KG1 (cell line): ENCODE measurements at regions not wholly inside any gene's neighbourhood (a gene's known extent, or its start where the extent isn't known, plus 50 kb on each side); places are given as distances from the start of the nearest gene placed in this dataset.
"Not testable (repeated sequence)": the region's sequence is repeated elsewhere in the genome, so short reads cannot be mapped to it uniquely, and the experiment has no call there.

ENCODE experiments used
- DNase-seq: peaks from one replicate; lab custom pipeline; 2025; lab: John Stamatoyannopoulos, UW

- no peak for DNase-seq
Measured at GRCh38 chr19:27742041-27742440, 1470.9 kb downstream of the UQCRFS1 start.

- DNase-seq, result no peak
Measured at GRCh38 chr19:27741236-27741635, 1471.7 kb downstream of the UQCRFS1 start.

- no peak for DNase-seq
Measured at GRCh38 chr19:27740396-27740795, 1472.6 kb downstream of the UQCRFS1 start.

GRCh38 chr19:27738569-27739193 lies 1474.3 kb downstream of the UQCRFS1 start:
- DNase-seq, result no peak

- no peak for DNase-seq
Measured at GRCh38 chr19:27736225-27736624, 1476.7 kb downstream of the UQCRFS1 start.

GRCh38 chr19:27735314-27735713 lies 1477.6 kb downstream of the UQCRFS1 start:
- no peak for DNase-seq

GRCh38 chr19:27734496-27735220 lies 1478.3 kb downstream of the UQCRFS1 start:
- DNase-seq, result no peak

- DNase-seq, result no peak
Measured at GRCh38 chr19:27733551-27734266, 1479.2 kb downstream of the UQCRFS1 start.

- no peak for DNase-seq
Measured at GRCh38 chr19:27729332-27729731, 1483.6 kb downstream of the UQCRFS1 start.

- no peak for DNase-seq
Measured at GRCh38 chr19:27722625-27723024, 1490.3 kb downstream of the UQCRFS1 start.

- no peak for DNase-seq
Measured at GRCh38 chr19:27720155-27720554, 1492.8 kb downstream of the UQCRFS1 start.

- DNase-seq, result no peak
Measured at GRCh38 chr19:27719034-27719433, 1493.9 kb downstream of the UQCRFS1 start.

GRCh38 chr19:27718234-27718633 lies 1494.7 kb downstream of the UQCRFS1 start:
- DNase-seq, result no peak

- no peak for DNase-seq
Measured at GRCh38 chr19:27717825-27718224, 1495.1 kb downstream of the UQCRFS1 start.

- no peak for DNase-seq
Measured at GRCh38 chr19:27716922-27717321, 1496.0 kb downstream of the UQCRFS1 start.

- DNase-seq, result no peak
Measured at GRCh38 chr19:27714857-27715256, 1498.1 kb downstream of the UQCRFS1 start.

GRCh38 chr19:27709496-27709895 lies 1503.5 kb downstream of the UQCRFS1 start:
- no peak for DNase-seq

GRCh38 chr19:27708986-27709385 lies 1504.0 kb downstream of the UQCRFS1 start:
- not testable (repeated sequence) for DNase-seq

- not testable (repeated sequence) for DNase-seq
Measured at GRCh38 chr19:27707026-27707425, 1505.9 kb downstream of the UQCRFS1 start.

- no peak for DNase-seq
Measured at GRCh38 chr19:27705896-27706295, 1507.1 kb downstream of the UQCRFS1 start.

GRCh38 chr19:27694361-27695055 lies 1518.4 kb downstream of the UQCRFS1 start:
- DNase-seq, result no peak

- no peak for DNase-seq
Measured at GRCh38 chr19:27691991-27692390, 1521.0 kb downstream of the UQCRFS1 start.
